GM19099 (cell line): ENCODE measurements at regions not wholly inside any gene's neighbourhood (a gene's known extent, or its start where the extent isn't known, plus 50 kb on each side); places are given as distances from the start of the nearest gene placed in this dataset.

Experiments
- POLR2A ChIP-seq: IDR thresholded peaks from 3 replicates; pipeline ENCODE4 v1.6.1; 2011; ENCODE audit warnings: low read depth; ENCODE audit not compliant: insufficient read length; ENCODE audit errors: extremely low read depth

- no peak for TF ChIP-seq POLR2A
These were observed 69.2 kb upstream of the PDC start for GRCh38 chr1:186530109-186530508.

- TF ChIP-seq POLR2A: no peak
These were observed 59.1 kb upstream of the PDC start for GRCh38 chr1:186519982-186520381.

- TF ChIP-seq POLR2A: no peak
These were observed 58.0 kb upstream of the PDC start for GRCh38 chr1:186518822-186519381.

- TF ChIP-seq POLR2A: no peak
These were observed 57.5 kb upstream of the PDC start for GRCh38 chr1:186518395-186518794.

- TF ChIP-seq POLR2A: no peak
These were observed 53.5 kb upstream of the PDC start for GRCh38 chr1:186514367-186514766.

GRCh38 chr1:186513526-186513925 is 52.6 kb upstream of the PDC start:
- TF ChIP-seq POLR2A: no peak

- no peak for TF ChIP-seq POLR2A
These were observed 52.0 kb upstream of the PDC start for GRCh38 chr1:186512698-186513457.

GRCh38 chr1:186511761-186512637 is 51.1 kb upstream of the PDC start:
- no peak for TF ChIP-seq POLR2A
